ENCODE measurements at regions not wholly inside any gene's neighbourhood (a gene's known extent, or its start where the extent isn't known, plus 50 kb on each side); places are given as distances from the start of the nearest gene placed in this dataset.

DNA sequence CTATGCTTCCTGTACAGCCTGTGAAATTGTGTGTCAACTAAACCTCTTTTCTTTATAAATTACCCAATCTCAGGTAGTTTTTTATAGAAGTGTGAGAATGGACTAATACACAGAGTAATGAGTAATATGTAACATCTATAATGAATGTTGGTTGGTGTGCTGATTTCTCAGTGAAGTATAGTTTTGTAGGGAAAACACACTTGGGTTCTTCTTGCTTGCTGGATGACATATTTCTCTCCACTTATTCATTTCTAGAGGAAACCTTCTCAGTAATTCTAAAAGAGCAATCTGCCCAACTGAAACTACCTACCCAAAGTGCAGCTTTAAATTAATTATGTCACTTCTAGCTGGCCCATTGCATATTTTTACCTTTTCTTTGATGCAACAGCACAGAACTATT lies 81.1 kb upstream of the RORB start:
- TF ChIP-seq, protein P1, sequence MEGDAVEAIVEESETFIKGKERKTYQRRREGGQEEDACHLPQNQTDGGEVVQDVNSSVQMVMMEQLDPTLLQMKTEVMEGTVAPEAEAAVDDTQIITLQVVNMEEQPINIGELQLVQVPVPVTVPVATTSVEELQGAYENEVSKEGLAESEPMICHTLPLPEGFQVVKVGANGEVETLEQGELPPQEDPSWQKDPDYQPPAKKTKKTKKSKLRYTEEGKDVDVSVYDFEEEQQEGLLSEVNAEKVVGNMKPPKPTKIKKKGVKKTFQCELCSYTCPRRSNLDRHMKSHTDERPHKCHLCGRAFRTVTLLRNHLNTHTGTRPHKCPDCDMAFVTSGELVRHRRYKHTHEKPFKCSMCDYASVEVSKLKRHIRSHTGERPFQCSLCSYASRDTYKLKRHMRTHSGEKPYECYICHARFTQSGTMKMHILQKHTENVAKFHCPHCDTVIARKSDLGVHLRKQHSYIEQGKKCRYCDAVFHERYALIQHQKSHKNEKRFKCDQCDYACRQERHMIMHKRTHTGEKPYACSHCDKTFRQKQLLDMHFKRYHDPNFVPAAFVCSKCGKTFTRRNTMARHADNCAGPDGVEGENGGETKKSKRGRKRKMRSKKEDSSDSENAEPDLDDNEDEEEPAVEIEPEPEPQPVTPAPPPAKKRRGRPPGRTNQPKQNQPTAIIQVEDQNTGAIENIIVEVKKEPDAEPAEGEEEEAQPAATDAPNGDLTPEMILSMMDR (IDR thresholded peaks at IDR 0.05) = no peak
- TF ChIP-seq POLR2A (IDR thresholded peaks at IDR 0.05) = no peak

All from testis (tissue), 2 donors.